Left forelimb (tissue), 1 donor: ENCODE measurements at regions not wholly inside any gene's neighbourhood (a gene's known extent, or its start where the extent isn't known, plus 50 kb on each side); places are given as distances from the start of the nearest gene placed in this dataset.

ENCODE experiments used
- DNase-seq: peaks from one replicate; pipeline ENCODE4 v3.0.0-alpha.2; 2018; ENCODE audit warnings: low spot score

- DNase-seq, result peak; percentile 68
Measured at GRCh38 chr2:236972491-236973342, 113.0 kb upstream of the COPS8 start.

- peak; percentile 66 for DNase-seq
Measured at GRCh38 chr2:236973343-236973980, 112.2 kb upstream of the COPS8 start.

GRCh38 chr2:236974148-236974547, 111.5 kb upstream of the COPS8 start:
- peak; percentile 28 for DNase-seq

- DNase-seq, result peak; percentile 45
Measured at GRCh38 chr2:236974752-236975151, 110.9 kb upstream of the COPS8 start.

GRCh38 chr2:236975766-236976165, 109.9 kb upstream of the COPS8 start:
- DNase-seq, result no peak

GRCh38 chr2:236976266-236977062, 109.2 kb upstream of the COPS8 start:
- peak; percentile 42 for DNase-seq

GRCh38 chr2:236977063-236977851, 108.4 kb upstream of the COPS8 start:
- peak; percentile 40 for DNase-seq

- peak; percentile 30 for DNase-seq
Measured at GRCh38 chr2:236977852-236978398, 107.8 kb upstream of the COPS8 start.

GRCh38 chr2:236979664-236980063, 106.0 kb upstream of the COPS8 start:
- DNase-seq, result no peak

GRCh38 chr2:236980961-236981360, 104.7 kb upstream of the COPS8 start:
- peak; percentile 15 for DNase-seq

- DNase-seq, result no peak
Measured at GRCh38 chr2:236981701-236982485, 103.8 kb upstream of the COPS8 start.

- no peak for DNase-seq
Measured at GRCh38 chr2:236982693-236983455, 102.8 kb upstream of the COPS8 start.

- no peak for DNase-seq
Measured at GRCh38 chr2:236984046-236984445, 101.6 kb upstream of the COPS8 start.

GRCh38 chr2:236985761-236986339, 99.8 kb upstream of the COPS8 start:
- no peak for DNase-seq

- no peak for DNase-seq
Measured at GRCh38 chr2:236986524-236987330, 99.0 kb upstream of the COPS8 start.

- no peak for DNase-seq
Measured at GRCh38 chr2:236988216-236988615, 97.5 kb upstream of the COPS8 start.

GRCh38 chr2:236988690-236989624, 96.7 kb upstream of the COPS8 start:
- DNase-seq, result no peak

GRCh38 chr2:236990552-236990951, 95.1 kb upstream of the COPS8 start:
- DNase-seq, result no peak
